ENCODE measurements at regions not wholly inside any gene's neighbourhood (a gene's known extent, or its start where the extent isn't known, plus 50 kb on each side); places are given as distances from the start of the nearest gene placed in this dataset.

DNA sequence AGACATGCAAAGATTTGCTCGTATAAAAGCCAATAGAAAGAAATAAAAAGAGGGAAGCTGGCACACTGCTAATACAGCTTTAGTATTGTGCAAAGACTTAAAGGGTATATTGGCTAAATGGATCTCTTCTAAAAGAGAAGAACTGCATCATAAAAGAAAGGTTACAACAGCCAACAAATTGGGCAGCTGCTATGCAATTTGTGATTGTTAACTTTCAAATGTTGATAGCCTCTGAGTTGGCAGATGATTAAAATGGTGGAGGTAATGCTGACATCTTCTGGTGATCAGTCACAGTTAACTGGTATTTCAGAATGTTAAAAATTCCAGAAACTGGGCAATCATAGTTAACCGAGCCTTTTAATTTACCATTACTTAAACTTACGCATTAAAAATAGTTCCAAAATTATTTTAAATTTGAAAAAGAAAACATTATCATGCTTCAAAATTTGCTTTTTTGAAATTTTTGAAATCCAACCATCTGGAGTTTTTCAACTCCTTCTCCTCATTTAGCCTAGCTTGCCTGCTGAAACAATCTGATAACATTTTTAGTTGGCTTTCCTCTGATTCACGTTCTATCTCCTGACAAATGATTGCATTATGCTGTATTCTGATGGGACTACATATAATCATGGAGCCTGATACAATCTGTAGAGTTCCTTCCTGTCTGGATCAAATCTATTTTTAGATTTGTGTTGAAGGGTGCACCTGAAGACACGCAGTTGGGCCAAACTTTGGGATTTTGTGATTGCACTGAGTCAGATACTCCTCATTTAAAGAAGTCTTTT is 144.0 kb upstream of the PDZRN3 start:
- Histone ChIP-seq H3K4me3 (ENCODE audit: low read depth, low read length) (no peak overlapping the region), H3K27me3 (replicated peaks) (no peaks in the 10 kb centered on the region), H3K27ac (no peak overlapping the region), H3K36me3 (replicated peaks) (no peaks in the 10 kb centered on the region)
- no peak for DNase-seq
- in situ Hi-C loops (cut with HindIII; ENCODE audit: low pct_ligation_motif_present, low sequenced_read_pairs) = no loop called here
- TF ChIP-seq, protein P1, sequence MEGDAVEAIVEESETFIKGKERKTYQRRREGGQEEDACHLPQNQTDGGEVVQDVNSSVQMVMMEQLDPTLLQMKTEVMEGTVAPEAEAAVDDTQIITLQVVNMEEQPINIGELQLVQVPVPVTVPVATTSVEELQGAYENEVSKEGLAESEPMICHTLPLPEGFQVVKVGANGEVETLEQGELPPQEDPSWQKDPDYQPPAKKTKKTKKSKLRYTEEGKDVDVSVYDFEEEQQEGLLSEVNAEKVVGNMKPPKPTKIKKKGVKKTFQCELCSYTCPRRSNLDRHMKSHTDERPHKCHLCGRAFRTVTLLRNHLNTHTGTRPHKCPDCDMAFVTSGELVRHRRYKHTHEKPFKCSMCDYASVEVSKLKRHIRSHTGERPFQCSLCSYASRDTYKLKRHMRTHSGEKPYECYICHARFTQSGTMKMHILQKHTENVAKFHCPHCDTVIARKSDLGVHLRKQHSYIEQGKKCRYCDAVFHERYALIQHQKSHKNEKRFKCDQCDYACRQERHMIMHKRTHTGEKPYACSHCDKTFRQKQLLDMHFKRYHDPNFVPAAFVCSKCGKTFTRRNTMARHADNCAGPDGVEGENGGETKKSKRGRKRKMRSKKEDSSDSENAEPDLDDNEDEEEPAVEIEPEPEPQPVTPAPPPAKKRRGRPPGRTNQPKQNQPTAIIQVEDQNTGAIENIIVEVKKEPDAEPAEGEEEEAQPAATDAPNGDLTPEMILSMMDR (IDR thresholded peaks at IDR 0.05; ENCODE audit: low read depth, low read length, missing control alignments) = no peak

DNA sequence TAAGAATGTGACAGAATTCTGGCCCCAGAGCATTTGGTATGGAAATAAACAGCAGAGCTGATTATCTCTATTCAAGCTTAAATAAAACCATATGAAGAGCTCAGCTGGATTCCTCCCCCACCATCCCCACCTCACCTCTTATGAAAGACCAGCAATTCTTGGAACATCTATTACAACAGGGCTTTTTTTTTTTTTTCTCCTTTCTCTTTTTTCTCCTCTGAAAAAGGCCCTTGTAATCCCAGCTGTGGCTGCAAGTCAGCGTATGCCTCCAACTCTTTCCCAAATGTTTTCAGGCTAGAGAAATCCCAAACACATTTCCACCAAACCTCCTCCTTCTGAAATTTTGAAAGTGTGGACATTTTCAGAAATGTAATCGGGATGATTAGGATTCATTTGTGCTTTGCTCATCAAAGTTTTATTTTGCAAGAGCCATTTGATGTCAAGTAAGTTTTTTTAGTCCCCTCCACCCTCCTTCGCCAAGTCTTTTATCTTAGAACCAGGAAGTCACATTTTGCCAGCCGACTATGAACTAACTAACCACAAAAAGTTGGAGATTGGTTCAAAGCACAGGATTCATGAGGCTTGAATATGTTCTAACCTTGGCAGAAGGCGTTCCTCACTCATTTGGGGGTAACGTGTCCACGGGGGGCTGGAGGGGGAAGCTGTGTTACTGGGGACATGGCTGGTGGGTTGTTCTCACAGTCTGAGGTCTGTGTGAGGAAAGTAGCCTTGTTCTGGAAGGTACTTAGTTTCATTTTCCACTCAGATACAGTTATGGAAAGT is 142.0 kb upstream of the PDZRN3 start:
- H3K4me3 ChIP-seq (ENCODE audit: low read depth, low read length) = no peak overlapping the region
- TF ChIP-seq, protein P1 (IDR thresholded peaks at IDR 0.05; ENCODE audit: low read depth, low read length, missing control alignments) = no peak
- in situ Hi-C loops (cut with HindIII; ENCODE audit: low pct_ligation_motif_present, low sequenced_read_pairs) = no loop called here
- no peaks in the 10 kb centered on the region for H3K36me3 ChIP-seq (replicated peaks)
- H3K27ac ChIP-seq = peak overlapping the region; percentile 11
- H3K27me3 ChIP-seq (replicated peaks) = no peaks in the 10 kb centered on the region
- peak; percentile 24 for DNase-seq

DNA sequence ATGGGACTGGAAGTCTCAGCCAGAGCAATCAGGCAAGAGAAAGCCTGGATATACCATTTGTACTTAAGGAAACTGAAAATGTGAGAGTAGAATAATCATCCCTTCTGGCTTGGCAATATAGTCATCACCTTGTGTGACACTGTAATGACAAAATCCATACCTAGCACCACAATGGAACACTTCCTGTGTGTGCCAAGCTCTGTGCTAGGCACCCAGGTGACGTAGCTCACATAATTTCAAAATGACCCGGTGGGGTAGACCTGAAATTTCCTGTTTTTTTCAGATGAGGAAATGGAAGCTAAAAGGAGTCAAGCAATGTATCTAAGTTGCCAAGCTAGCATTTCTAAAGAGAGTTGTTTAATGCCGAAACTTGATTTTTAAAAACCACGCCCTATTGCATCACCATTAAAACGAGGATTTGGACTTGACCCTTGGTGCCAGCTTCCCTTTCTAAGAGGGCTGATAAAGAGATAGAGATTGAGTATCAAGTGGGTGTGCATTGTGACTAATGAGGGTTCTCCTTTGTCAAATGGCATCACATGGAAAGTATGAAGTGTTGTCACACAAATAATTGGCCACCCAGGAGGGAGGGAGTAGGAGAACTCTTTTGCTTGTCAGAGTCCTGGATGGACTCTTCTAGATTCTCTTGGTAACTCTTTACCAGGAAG is 141.3 kb upstream of the PDZRN3 start:
- no peak for DNase-seq
- in situ Hi-C loops (cut with HindIII; ENCODE audit: low pct_ligation_motif_present, low sequenced_read_pairs) = no loop called here
- H3K27ac ChIP-seq = no peak overlapping the region
- no peak overlapping the region for H3K4me3 ChIP-seq (ENCODE audit: low read depth, low read length)
- H3K36me3 ChIP-seq (replicated peaks) = no peaks in the 10 kb centered on the region
- TF ChIP-seq, protein P1 (IDR thresholded peaks at IDR 0.05; ENCODE audit: low read depth, low read length, missing control alignments) = no peak
- H3K27me3 ChIP-seq (replicated peaks) = no peaks in the 10 kb centered on the region

DNA sequence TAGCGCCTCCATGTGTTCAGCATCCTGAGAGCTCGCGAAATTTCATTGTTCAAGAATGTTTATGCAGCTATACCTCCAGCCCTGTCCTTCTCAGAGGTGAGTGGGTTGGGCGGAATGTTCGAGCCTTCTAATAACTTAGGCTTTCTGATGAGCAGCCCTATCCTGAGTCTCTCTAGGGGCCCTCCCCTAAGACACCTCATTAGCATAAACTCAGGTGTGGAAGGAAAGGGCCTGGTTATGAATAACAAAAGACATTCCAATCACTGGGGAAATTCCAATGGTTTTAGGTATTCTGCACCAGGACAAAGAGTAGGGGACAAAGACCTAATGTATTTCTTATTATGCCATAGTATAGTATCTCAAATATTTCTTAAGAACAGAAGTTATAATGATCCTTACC is 138.1 kb upstream of the PDZRN3 start:
- TF ChIP-seq, protein P1 (IDR thresholded peaks at IDR 0.05; ENCODE audit: low read depth, low read length, missing control alignments) = no peak
- no peak overlapping the region for H3K4me3 ChIP-seq (ENCODE audit: low read depth, low read length)
- H3K36me3 ChIP-seq (replicated peaks) = no peaks in the 10 kb centered on the region
- no peak for DNase-seq
- H3K27me3 ChIP-seq (replicated peaks) = no peaks in the 10 kb centered on the region
- in situ Hi-C loops (cut with HindIII; ENCODE audit: low pct_ligation_motif_present, low sequenced_read_pairs) = no loop called here
- H3K27ac ChIP-seq = no peak overlapping the region

DNA sequence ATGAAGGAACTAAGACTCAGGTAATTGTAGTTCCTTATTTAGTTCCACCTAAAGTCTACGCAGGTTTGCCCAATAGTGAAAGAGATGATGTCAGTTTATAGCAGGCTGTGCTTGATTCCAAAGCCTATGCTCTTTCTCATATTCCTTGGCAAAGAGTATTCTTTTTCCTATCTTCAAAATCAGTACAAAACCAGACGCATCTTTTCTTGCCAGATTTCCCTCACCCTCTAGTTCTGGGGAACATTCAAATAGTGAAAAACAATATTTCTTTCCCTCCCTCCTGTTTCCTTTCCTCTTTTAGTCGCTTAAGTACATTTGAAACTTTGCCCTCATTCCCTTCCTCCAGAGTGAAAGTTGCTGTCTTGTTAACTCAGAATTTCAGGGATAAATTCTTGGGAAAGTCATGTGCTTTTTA is 134.6 kb upstream of the PDZRN3 start:
- in situ Hi-C loops (cut with HindIII; ENCODE audit: low pct_ligation_motif_present, low sequenced_read_pairs) = no loop called here
- no peaks in the 10 kb centered on the region for H3K27me3 ChIP-seq (replicated peaks)
- DNase-seq = no peak
- TF ChIP-seq, protein P1 (IDR thresholded peaks at IDR 0.05; ENCODE audit: low read depth, low read length, missing control alignments) = no peak
- no peak overlapping the region for H3K4me3 ChIP-seq (ENCODE audit: low read depth, low read length)
- H3K27ac ChIP-seq = no peak overlapping the region
- H3K36me3 ChIP-seq (replicated peaks) = no peaks in the 10 kb centered on the region

Data from brain microvascular endothelial cell (primary cell).